Upper lobe of right lung (tissue), 1 donor: ENCODE measurements at regions not wholly inside any gene's neighbourhood (a gene's known extent, or its start where the extent isn't known, plus 50 kb on each side); places are given as distances from the start of the nearest gene placed in this dataset.

Experiments used
- ATAC-seq: fragments of 200-7000 bp; cut with Tn5 transposase; one replicate; pipeline ENCODE4 v1.9.1; 2020; ENCODE audit warnings: mild to moderate bottlenecking, moderate library complexity
- DNase-seq: peaks from one replicate; pipeline ENCODE4 v3.0.0-alpha.2; 2020
- H3K27ac ChIP-seq: fragments of 200-600 bp; one replicate; pipeline ENCODE4 v1.8.0; 2022
- H3K27me3 ChIP-seq: fragments of 200-600 bp; one replicate; pipeline ENCODE4 v1.8.0; 2022; ENCODE audit warnings: mild to moderate bottlenecking
- H3K36me3 ChIP-seq: fragments of 200-600 bp; one replicate; pipeline ENCODE4 v1.8.0; 2022
- H3K4me1 ChIP-seq: fragments of 200-600 bp; one replicate; pipeline ENCODE4 v1.8.0; 2022
- H3K4me3 ChIP-seq: fragments of 200-600 bp; one replicate; pipeline ENCODE4 v1.8.0; 2022; ENCODE audit warnings: mild to moderate bottlenecking
- H3K9me3 ChIP-seq: fragments of 200-600 bp; one replicate; pipeline ENCODE4 v1.8.0; 2022
- intact Hi-C: fragments of 100-400 bp; cut with DNase I; formaldehyde crosslinking; loops from one replicate; pipeline ENCODE4 v1.11.0; 2022
- TF ChIP-seq, protein P1 (sequence below): fragments of 200-600 bp; IDR thresholded peaks from one replicate; pipeline ENCODE4 v1.8.0; 2022; ENCODE audit warnings: antibody characterized with exemption
- donor health status: DM: no; HTN: yes; CAD: no; lungs with severe emphysema.

DNA sequence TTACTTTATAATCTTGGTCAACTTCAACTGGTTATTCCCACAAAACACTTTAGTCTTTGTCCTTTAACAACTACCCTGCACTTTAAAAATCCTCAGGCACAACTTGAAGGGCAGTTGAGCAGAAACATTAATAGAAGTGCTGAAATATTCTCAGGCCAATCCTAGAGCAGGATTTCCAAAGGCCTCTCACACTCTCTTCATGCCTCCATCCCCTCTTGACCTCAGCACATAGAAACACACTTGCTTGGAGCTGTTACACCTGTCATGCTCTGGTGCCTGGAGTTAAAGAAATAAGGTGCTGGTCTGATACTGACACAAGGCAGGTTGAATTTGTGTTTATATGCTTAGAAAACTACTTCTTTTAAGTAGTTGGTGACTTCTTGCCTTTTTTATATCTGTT, 618.8 kb upstream of the POU3F2 start:
- TF ChIP-seq, protein P1, sequence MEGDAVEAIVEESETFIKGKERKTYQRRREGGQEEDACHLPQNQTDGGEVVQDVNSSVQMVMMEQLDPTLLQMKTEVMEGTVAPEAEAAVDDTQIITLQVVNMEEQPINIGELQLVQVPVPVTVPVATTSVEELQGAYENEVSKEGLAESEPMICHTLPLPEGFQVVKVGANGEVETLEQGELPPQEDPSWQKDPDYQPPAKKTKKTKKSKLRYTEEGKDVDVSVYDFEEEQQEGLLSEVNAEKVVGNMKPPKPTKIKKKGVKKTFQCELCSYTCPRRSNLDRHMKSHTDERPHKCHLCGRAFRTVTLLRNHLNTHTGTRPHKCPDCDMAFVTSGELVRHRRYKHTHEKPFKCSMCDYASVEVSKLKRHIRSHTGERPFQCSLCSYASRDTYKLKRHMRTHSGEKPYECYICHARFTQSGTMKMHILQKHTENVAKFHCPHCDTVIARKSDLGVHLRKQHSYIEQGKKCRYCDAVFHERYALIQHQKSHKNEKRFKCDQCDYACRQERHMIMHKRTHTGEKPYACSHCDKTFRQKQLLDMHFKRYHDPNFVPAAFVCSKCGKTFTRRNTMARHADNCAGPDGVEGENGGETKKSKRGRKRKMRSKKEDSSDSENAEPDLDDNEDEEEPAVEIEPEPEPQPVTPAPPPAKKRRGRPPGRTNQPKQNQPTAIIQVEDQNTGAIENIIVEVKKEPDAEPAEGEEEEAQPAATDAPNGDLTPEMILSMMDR: no peak

DNA sequence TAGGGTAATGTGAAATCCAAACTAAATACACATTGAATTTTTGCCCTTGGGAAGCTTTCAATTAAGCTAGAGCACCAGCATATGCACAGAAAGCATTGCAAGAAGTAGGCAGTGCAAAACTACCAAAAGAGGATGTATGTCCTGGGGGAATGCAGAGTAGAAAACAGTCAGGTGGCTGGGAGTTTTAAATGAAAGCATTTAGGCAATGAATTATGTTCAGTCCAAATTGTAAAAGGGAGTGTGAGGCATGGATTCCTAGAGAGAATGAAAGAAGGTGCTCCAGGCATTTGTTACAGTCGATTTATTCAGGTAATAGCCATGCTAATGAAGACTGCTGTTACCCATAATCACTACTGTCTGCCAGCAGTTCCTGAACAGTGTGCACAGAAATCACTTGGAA, 604.1 kb upstream of the POU3F2 start:
- TF ChIP-seq, protein P1: no peak
- intact Hi-C loops: no loop called here
- Histone ChIP-seq H3K4me1 (no peaks in the 10 kb centered on the region), H3K9me3 (no peaks in the 10 kb centered on the region), H3K27ac (no peak overlapping the region), H3K27me3 (no peaks in the 10 kb centered on the region), H3K36me3 (no peaks in the 10 kb centered on the region), H3K4me3 (no peak overlapping the region)
- DNase-seq: no peak
- ATAC-seq: no peak

More for the DNA sequence above, 618.8 kb upstream of the POU3F2 start:
- no peak for ATAC-seq
- Histone ChIP-seq H3K4me3 (no peak overlapping the region), H3K27me3 (no peaks in the 10 kb centered on the region), H3K36me3 (no peaks in the 10 kb centered on the region), H3K4me1 (no peaks in the 10 kb centered on the region), H3K9me3 (no peaks in the 10 kb centered on the region), H3K27ac (no peak overlapping the region)
- intact Hi-C loops: no loop called here
- no peak for DNase-seq

DNA sequence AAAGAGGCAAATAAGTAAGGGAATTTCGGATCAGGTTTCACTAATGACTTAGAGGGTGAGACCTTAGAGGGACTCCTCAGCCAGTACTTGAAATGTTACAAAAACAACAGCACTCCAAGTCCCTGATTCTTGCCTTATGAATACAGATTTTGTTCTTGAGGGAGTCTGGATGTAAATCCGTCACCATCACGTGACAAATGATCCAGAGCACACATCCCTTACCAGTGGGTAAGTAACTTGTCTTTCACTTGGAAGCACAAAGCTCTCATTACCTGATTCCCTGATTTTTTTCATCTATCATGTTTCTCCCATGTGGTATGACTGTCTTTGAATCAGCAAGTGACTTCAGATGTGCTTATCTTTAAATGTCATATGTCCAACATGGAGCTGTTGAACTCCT, 595.3 kb upstream of the POU3F2 start:
- Histone ChIP-seq H3K4me1 (no peaks in the 10 kb centered on the region), H3K27ac (no peak overlapping the region), H3K9me3 (no peaks in the 10 kb centered on the region), H3K27me3 (no peaks in the 10 kb centered on the region), H3K36me3 (no peaks in the 10 kb centered on the region), H3K4me3 (no peak overlapping the region)
- TF ChIP-seq, protein P1: no peak
- ATAC-seq (no peak), DNase-seq (no peak)
- intact Hi-C loops: no loop called here

DNA sequence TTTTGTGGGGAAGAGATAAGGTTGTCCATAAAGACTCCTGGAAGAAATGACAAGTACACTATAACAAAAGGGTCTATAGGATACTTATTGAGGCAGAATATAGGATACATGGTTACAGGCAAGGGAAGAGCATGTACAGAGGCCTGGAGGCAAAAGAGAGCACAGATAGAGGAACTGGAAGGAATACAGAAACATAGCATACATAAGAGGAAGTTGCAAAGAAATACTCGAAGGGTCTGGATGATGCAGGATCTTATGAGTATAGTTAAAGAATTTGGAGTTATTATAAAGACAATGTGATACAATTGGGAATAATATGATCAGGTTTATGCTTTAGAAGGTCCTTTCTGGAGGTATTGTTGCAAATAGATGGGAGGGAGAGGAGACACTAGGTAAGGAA, 592.7 kb upstream of the POU3F2 start:
- DNase-seq: no peak
- no peak for ATAC-seq
- Histone ChIP-seq H3K36me3 (no peaks in the 10 kb centered on the region), H3K9me3 (no peaks in the 10 kb centered on the region), H3K27ac (no peak overlapping the region), H3K4me3 (no peak overlapping the region), H3K4me1 (no peaks in the 10 kb centered on the region), H3K27me3 (no peaks in the 10 kb centered on the region)
- intact Hi-C loops: no loop called here
- TF ChIP-seq, protein P1: no peak

DNA sequence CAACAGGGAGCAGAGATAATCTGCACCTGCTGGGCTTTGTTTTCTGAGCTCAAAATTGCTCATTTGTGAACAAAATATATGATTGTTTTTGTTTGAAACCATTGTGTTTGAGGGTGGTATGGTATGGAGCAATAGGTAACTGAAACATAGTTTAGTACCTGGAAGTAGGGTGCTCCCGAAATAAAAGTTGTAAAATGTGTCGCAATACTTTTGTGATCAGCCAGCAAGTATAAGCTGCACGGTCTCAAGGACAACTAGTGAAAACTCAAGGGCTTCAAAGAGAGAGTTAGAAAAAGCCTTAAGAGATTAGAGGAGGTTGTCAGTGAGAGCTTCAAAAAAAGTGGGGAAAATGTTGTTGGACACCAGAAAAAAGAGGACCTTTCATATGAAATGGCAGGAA, 579.8 kb upstream of the POU3F2 start:
- intact Hi-C loops: no loop called here
- no peaks in the 10 kb centered on the region for H3K36me3 ChIP-seq
- H3K27ac ChIP-seq: no peak overlapping the region
- H3K9me3 ChIP-seq: no peaks in the 10 kb centered on the region
- no peaks in the 10 kb centered on the region for H3K27me3 ChIP-seq
- no peak for ATAC-seq
- no peaks in the 10 kb centered on the region for H3K4me1 ChIP-seq
- no peak overlapping the region for H3K4me3 ChIP-seq
- DNase-seq: no peak
- TF ChIP-seq, protein P1: no peak

DNA sequence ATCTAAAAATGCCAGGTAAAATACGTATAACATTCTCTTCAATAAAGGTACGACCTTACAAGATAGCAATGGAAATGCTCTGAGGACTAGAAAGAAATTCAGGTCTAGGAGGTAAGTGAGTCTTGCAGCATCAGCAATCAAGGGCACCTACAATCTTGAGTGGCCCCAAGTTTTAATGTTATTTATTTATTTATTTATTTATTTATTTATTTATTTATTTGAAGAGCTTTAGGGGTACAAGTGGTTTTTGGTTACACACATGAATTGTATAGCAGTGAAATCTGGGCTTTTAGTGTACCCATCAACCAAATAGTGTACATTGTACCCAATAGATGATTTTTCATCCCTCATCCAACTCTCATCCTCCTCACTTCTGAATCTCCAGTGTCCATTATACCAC, 574.0 kb upstream of the POU3F2 start:
- Histone ChIP-seq H3K27ac (no peak overlapping the region), H3K4me3 (no peak overlapping the region), H3K36me3 (no peaks in the 10 kb centered on the region), H3K4me1 (no peaks in the 10 kb centered on the region), H3K27me3 (no peaks in the 10 kb centered on the region), H3K9me3 (no peaks in the 10 kb centered on the region)
- TF ChIP-seq, protein P1: no peak
- DNase-seq: no peak
- intact Hi-C loops: no loop called here
- no peak for ATAC-seq
